ENCODE measurements at regions not wholly inside any gene's neighbourhood (a gene's known extent, or its start where the extent isn't known, plus 50 kb on each side); places are given as distances from the start of the nearest gene placed in this dataset.
"Not testable (repeated sequence)": the region's sequence is repeated elsewhere in the genome, so short reads cannot be mapped to it uniquely, and the experiment has no call there.

DNA sequence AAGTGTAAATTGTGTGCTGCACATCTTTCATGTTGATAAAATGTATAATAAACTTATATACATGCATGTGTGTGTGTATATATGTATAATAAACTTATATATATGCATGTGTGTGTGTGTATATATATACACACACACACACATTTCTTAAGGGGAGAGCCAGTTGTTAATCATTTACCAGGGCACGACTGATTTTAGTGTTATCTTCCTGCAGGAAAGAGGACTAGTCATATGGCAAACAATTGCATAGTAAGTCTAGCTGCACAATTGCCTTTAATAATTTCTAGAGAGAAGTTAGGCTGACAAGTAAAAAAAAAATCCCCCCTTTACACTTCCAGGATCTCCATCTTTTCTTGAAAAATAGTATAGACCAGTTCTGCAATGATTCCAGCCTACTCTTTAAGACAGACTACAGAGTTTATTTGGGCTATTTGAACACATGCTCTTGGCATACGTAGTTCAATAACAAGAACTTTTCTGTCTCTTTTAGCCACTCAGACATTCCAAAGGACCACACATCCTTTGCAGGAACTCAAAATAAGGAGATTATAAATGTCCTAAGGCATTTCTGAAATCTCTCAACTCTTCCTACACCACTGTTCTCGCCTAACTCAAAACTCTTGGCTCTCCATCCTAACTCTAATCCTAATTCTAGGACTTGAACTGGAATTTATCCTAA, 163.6 kb upstream of the SETMAR start:
- no peak for DNase-seq (ENCODE audit: low read depth in 4 of 4, low spot score in 2 of 4)

DNA sequence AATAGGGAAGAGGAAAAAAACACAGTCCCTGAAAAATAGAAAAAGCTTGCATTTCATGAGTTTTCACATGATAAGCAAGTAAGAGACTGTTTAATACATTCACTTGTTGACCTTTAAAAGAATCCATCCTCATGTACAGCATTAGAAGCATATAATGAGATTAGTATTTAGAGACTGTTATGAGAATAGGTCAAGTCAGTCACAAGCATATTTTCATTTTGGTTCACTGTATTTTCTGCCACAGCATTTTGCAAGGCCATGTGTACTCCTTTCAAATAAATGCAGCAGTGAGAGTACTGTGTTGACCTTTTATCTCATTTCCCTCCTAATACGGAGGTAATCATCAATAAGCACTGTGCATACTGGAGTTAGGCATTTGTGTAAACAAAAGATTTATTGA, 162.2 kb upstream of the SETMAR start:
- no peak for DNase-seq (ENCODE audit: low read depth in 4 of 4, low spot score in 2 of 4)

DNA sequence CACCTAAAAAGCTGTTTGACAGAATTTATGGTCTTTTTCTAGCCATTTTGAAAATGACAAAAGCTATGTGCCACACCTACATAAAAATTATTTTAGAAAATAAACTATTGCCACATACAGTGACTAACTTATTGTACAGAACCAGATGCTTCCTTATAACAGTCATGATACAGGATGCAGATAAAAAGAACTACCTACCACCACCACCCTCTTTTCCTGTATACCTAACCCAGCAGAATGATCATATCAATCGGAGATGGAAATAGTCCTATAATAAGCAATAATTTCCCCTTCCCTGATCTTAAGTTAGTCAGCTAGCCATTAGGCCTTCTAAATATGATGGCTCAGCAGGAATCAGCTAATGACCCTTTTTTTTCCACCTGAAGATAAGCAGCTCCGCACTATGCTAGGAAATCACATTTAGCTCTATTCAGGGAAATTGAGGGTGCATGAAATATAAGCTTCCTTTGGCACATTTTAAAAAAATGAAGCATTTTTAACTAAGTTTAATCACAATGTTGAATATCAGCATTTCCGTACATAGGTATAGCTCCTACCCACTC, 155.5 kb upstream of the SETMAR start:
- DNase-seq (ENCODE audit: low read depth in 4 of 4, low spot score in 2 of 4), result no peak

DNA sequence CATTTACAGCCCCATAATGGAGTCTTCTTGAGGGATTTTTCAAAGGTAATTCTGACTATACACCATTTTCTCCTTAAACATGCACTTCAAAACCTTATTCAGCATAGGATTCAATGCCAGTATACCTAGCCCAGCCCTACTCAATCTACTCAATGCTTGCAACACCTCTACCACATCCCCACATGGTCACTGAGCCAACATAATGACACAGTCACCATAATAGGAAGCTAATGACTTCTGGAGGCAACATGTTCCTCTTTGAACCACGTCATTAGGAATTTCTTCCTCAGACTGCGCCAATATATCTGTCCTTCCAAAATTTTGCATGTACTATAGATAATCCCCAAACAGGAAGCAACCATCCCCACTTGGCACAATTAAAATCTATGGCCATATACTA, 153.9 kb upstream of the SETMAR start:
- DNase-seq (ENCODE audit: low read depth in 4 of 4, low spot score in 2 of 4), result no peak

DNA sequence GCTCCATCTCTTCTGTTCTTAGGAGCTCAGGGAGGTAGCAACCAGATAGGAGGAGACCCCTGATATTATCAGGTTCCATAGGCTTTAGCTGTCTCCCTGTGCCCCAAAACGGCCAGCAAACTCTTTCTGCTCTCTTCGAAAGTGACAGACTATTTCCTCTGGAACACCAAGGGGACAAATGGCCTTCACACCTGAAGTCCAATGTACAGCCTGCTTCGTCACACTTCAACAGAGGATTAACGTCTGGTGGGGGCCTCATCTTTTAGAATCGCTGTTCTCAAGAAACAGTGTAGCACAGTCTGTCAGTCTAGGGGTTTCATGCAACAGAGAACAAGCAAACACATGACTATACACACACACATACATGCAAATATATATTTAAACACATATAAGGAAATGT, 152.4 kb upstream of the SETMAR start:
- no peak for DNase-seq (ENCODE audit: low read depth in 4 of 4, low spot score in 2 of 4)

DNA sequence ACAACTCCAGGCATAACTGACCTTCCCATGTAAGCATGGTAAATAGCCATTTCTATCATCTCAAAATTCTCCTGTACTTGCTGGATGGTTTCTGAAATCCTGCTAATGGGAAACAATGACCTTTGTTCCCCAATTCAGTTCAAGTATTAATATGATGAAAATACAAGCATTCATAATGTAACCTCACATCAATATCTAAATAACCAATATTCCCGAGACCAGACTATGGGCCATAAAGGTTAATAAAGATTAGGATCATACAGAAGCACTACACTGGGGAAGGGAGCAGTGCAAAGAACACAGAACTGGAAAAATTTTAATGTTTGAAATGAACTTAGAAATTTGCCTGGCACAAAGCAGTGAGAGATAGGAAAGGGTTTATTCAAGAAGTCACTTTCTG, 151.3 kb upstream of the SETMAR start:
- no peak for DNase-seq (ENCODE audit: low read depth in 4 of 4, low spot score in 2 of 4)

DNA sequence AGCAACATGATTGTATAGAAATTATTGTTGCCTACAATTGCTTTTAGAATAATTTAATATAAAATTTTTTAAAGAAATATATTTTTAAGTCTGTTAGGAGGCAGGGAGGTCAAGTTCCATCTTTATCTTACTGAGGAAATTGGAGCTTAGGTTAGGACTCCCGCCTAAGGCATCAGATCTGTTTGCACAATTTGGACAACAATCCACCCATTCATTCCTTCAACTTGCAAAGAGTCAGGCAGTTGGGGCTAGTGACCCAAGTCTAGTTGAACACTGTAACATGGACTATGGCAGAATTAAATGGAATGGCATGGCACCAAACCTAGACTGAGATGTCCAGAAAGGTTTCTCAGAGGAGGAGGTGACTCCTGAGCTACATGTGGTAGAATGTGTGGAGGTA, 149.4 kb upstream of the SETMAR start:
- DNase-seq (ENCODE audit: low read depth in 4 of 4, low spot score in 2 of 4), result no peak

DNA sequence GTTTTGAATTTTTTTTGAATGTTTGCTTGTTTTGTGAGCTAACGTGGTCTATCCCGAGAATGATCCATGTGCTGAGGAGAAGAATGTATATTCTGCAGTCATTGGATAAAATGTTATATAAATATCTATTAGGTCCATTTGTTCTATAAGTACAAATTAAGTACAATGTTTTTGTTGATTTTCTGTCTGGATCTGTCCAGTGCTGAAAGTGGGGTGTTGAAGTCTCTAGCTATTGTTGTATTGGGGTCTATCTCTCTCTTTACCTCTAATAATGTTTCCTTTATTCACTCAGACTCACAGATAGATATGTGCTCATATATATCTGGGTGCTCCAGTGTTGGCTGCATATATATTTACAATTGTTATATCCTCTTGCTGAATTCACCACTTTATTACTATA, 144.8 kb upstream of the SETMAR start:
- DNase-seq (ENCODE audit: low read depth in 4 of 4, low spot score in 2 of 4), result no peak

DNA sequence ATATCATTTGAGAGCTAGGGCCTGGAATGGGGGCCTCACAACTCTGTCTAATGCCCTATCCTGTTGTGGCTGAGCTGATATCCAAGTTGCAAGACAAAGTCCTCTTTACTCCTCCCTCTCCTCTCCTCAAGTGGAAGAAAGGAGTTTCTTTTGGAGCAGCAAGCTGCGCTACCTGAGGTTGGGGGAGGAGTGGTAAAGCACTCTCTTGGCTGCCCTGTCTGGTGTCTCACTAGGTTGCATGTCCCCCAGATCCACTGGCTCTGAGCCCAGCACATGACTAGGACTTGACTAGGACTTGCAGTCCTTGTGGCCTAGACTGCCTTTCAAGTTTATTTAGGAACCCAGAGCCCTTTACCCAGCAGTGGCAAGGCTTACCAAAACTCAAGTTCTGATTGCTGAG, 141.1 kb upstream of the SETMAR start:
- no peak for DNase-seq (ENCODE audit: low read depth in 4 of 4, low spot score in 2 of 4)

DNA sequence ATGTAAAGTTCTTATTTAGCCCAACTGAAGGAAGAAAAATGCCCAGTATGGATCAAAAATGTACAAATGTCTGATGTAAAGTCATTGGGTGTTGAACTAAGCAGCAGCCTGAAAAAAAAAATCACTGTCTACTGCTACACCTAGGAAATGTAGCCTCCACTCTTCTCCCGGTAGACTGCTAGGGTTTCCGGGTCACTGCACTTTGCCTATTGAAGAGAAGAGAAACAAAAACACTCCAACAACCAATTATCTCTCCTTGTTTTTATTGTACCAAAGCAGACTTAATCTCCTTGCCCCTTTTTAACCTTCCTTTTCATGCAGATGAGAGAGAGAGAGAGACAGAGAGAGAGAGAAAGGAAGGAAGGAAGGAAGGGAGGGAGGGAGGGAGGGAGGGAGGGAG, 140.2 kb upstream of the SETMAR start:
- peak in 1 of 4 donors; percentile 6 for DNase-seq (ENCODE audit: low read depth in 4 of 4, low spot score in 2 of 4)

DNA sequence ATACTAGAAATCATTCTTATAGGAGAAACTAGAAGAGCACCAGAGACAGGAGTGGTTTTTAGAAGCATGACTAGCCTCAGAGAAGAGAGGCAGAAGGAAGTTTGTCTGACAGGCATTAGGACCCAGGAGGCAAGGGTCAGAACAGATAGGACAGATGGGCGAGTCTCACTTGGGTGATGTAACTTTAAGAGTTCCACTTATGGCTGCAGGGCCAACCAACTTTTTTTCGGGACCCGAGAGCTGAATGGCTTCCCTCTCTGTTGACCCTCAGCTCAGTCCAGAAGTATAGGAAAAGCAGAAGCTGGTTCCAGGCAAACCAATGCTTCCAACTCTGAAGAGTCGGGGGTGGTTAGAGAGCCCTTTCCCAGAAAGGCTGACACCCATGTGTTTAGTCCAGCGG, 136.6 kb upstream of the SETMAR start:
- no peak for DNase-seq (ENCODE audit: low read depth in 4 of 4, low spot score in 2 of 4)

DNA sequence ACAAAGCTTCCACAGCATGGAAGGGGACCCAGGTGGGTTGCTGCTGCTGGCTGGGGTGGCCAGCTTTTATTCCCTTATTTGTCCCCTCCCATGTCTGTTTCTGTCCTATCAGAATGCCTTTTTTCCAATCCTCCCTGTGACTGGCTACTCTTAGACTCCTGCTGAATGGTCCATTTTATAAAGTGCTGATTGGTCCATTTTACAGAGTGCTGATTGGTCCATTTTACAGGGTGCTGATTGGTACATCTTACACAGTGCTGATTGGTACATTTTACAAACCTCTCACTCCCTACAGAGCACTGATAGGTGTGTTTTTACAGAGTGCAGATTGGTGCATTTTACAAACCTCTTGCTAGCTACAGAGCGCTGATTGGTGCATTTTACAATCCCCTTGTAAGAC, 135.9 kb upstream of the SETMAR start:
- DNase-seq (ENCODE audit: low read depth in 4 of 4, low spot score in 2 of 4), result not testable (repeated sequence)

DNA sequence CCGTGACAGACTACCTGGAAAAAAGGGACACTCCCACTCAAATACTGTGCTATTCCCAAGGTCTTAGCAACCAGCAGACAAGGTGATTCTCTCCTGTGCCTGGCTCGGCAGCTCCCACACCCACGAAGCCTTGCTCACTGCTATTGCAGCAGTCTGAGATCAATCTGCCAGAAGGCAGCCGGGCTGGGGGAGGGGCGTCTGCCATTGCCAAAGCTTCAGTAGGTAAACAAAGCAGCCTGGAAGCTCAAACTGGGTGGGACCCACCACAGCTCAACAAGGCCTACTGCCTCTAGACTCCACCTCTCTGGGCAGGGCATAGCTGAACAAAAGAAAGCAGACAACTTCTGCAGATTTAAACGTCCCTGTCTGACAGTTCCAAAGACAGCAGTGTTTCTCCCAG, 128.4 kb upstream of the SETMAR start:
- no peak for DNase-seq (ENCODE audit: low read depth in 4 of 4, low spot score in 2 of 4)

DNA sequence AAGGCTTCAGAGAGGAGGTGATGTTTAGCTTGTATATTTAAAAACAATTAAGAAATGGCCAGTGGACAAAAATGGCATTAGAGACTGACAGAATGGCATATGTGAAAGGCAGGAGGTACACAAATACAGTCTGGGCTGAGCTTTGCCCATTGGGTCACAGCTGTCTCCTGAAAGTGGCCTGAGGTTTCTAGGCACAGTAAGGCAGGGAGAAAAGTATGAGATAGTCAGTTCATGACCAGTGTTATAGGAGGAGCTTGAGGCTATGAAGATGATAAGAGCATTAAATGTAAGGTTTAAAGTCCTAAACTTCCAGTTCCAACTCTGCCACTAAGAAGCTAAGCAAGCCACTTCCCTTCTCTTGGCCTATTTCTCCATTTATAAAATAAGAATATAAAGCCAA, 111.2 kb upstream of the SETMAR start:
- DNase-seq (ENCODE audit: low read depth in 4 of 4, low spot score in 2 of 4), result no peak

DNA sequence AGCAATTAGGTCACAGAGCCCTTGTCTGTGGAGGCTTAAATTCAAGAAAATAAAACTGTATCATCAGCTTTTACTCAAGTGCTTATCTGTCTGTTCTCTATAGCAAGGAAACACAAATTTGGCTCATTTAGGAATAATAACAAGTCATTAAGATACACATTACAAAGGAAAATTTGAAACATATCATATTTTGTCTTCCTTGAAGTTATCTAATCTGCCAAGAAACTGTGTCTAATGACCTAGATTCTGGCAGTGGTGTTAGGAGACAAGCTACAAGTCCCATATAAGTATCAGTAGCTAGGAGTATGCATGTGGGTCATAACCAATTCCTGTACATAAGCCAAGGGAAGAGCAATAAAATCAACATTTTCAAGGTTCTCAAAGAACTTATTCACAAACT, 108.2 kb upstream of the SETMAR start:
- no peak for DNase-seq (ENCODE audit: low read depth in 4 of 4, low spot score in 2 of 4)

DNA sequence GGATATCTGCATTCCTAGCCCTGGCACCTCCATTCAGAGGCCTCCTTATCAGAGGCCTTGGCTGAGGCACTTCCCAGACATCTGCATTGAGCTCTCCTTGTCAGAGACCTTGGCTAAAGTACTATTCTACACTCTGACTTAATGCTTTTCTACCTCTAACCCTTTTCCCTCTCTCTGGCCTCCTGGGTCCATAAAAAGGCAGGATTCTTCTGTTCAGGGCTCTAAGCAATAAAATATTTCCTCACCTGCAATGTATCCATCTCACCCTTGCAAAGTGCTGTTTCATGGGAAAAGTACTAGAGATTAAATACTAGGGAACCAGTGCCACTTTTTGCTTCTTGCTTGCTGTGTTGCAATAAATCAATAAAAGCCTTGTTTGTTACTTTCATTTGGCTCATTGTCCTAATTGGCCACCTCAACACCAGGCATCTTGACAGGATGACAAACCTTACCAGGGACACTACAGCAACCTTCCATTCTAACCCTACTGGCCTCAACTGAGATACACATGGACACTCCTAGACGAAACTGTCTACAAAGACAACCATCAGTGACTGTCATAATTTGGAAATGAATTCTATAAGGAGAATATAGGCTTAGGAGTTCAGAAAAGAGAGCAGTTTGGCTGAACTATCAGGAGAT, 106.5 kb upstream of the SETMAR start:
- DNase-seq (ENCODE audit: low read depth in 4 of 4, low spot score in 2 of 4), result no peak

DNA sequence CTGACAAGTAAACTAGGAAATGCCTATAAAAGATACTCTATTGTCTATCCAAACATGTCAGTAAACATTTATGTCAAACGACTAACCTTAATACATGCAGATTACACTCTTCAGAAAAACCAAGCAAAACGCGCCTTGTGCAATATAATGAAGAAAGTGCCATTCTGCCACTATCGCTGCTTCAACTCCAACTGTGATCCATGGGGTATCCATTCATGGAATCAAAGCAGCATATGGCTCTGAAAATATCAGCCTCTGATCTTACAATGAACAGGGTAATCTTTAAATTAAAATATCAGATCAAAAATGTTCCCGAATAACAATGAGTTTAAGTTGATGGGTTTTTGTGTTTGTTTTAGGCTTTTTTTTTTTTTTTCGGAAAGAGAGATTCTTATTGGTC, 105.5 kb upstream of the SETMAR start:
- no peak for DNase-seq (ENCODE audit: low read depth in 4 of 4, low spot score in 2 of 4)

DNA sequence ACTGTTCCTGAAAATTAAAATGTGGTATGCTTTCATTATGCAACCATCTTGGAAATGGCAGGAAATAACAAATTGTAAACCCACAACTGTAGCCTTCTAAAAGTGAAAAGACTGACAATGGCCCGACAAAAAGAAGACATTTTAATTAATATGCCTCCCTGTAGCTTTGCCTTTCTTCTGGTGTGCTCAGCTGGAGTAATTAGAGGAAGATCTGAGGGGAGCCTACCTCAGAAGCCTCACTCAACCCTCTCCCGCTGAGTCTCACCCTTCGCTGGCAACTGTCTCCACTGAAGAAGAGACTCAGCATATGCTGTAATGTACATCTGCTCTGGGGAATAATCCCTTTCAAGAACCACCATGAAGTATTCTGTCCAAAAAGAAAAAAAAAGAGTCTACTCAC, 104.7 kb upstream of the SETMAR start:
- DNase-seq (ENCODE audit: low read depth in 4 of 4, low spot score in 2 of 4), result no peak

DNA sequence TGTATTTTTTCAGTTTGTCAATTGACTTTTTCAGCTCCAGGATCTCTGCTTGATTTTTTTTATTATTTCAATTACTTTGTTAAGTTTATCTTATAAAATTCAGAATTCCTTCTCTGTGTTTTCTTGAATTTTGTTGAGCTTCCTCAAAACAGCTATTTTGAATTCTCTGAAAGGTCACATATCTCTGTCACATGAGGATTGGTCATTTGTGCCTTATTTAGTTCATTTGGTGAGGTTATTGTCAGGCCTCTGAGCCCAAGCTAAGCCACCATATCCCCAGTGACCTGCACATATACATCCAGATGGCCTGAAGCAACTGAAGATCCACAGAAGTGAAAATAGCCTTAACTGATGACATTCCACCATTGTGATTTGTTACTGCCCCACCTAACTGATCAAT, 98.4 kb upstream of the SETMAR start:
- not testable (repeated sequence) for DNase-seq (ENCODE audit: low read depth in 4 of 4, low spot score in 2 of 4)

DNA sequence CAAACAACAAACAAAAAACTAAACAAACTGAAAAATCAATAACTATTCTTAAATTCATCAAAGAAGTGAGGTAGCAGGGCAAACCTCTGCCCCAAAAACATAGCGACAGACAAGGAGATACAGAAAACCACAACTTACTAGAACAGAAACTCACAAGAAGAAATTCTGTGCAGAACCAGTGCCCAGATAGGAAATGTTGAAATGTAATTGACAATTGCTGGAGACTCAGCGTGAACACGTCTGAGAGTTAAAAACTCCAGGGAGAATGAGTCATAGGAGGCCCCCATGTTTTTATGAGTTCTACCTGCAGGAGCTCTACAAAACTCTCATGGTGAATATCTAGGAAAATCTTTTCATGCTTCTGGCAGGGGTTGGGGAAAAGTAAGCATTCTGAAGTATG, 95.5 kb upstream of the SETMAR start:
- no peak for DNase-seq (ENCODE audit: low read depth in 4 of 4, low spot score in 2 of 4)

DNA sequence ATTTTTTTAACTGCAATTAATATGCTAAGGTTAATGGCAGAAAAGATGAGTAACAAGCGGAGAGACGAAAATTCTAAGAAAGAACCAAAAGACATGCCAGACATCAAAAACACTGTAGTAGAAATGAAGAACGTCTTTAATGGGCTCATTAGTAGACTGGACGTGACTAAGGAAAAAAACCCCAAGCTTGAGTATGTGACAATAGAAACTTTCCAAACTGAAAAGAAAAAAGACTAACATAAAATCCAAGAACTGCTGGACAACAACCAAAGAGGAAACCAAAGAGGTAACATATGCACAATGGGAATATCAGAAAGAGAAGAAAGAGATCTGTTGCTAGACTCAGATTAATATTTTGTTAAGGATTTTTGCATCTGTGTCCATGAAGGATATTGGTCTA, 94.6 kb upstream of the SETMAR start:
- no peak for DNase-seq (ENCODE audit: low read depth in 4 of 4, low spot score in 2 of 4)

DNA sequence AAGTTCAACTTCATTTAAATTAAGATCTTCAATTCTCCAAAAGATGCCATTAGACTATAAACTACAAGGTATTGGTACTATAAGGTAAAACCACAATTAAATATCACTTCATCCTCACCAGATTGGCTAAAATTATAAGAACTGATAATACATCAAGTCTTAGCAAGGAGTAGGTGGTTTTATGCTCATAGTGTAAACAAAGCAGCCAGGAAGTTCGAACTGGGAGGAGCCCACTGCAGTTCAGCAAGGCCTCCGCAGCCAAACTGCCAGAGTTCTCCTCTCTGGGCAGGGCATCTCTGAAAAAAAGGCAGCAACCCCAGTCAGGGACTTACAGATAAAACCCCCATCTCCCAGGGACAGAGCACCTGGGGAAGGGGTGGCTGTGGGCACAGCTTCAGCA, 91.6 kb upstream of the SETMAR start:
- DNase-seq (ENCODE audit: low read depth in 4 of 4, low spot score in 2 of 4), result no peak

DNA sequence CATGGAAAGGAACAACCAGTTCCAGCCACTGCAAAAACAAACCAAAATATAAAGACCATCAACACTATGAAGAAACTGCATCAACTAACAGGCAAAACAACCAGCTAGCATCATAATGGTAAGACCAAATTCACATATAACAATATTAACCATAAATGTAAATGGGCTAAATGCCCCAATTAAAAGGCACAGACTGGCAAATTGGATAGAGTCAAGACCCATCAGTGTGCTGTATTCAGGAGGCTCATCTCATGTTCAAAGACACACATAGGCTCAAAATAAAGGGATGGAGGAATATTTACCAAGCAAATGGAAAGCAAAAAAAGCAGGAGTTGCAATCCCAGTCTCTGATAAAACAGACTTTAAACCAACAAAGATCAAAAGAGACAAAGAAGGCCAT, 89.7 kb upstream of the SETMAR start:
- DNase-seq (ENCODE audit: low read depth in 4 of 4, low spot score in 2 of 4), result not testable (repeated sequence)

Measured in left renal cortex interstitium (tissue), 4 donors.